ENCODE measurements at regions not wholly inside any gene's neighbourhood (a gene's known extent, or its start where the extent isn't known, plus 50 kb on each side); places are given as distances from the start of the nearest gene placed in this dataset.

GRCh38 chr21:33980276-33980916, 64.8 kb upstream of the ATP5PO start:
- no peak overlapping the region for H3K4me3 ChIP-seq (ENCODE audit: low read length)
- H3K4me1 ChIP-seq (ENCODE audit: control insufficient read depth, insufficient read depth, low read length), result peaks cover 6% of the 10 kb centered on the region; the same call in 1 of the 2 replicates
- H3K36me3 ChIP-seq (ENCODE audit: control insufficient read depth, insufficient read depth, low read length), result no peaks in the 10 kb centered on the region
- H3K27ac ChIP-seq (ENCODE audit: low read length), result no peak overlapping the region
- H3K9me3 ChIP-seq (ENCODE audit: control insufficient read depth, insufficient read depth, low read length), result no peaks in the 10 kb centered on the region
- no peak for DNase-seq (ENCODE audit: low read depth, low spot score)
- no peaks in the 10 kb centered on the region for H3K27me3 ChIP-seq (ENCODE audit: control insufficient read depth, insufficient read depth, low read length)
- no CpG with 5 or more reads among the region's 6 CpGs for WGBS (ENCODE audit: insufficient coverage, insufficient read length)

GRCh38 chr21:33978585-33978984, 63.0 kb upstream of the ATP5PO start:
- WGBS (ENCODE audit: insufficient coverage, insufficient read length), result no CpG with 5 or more reads among the region's 4 CpGs
- no peak overlapping the region for H3K4me3 ChIP-seq (ENCODE audit: low read length)

DNA sequence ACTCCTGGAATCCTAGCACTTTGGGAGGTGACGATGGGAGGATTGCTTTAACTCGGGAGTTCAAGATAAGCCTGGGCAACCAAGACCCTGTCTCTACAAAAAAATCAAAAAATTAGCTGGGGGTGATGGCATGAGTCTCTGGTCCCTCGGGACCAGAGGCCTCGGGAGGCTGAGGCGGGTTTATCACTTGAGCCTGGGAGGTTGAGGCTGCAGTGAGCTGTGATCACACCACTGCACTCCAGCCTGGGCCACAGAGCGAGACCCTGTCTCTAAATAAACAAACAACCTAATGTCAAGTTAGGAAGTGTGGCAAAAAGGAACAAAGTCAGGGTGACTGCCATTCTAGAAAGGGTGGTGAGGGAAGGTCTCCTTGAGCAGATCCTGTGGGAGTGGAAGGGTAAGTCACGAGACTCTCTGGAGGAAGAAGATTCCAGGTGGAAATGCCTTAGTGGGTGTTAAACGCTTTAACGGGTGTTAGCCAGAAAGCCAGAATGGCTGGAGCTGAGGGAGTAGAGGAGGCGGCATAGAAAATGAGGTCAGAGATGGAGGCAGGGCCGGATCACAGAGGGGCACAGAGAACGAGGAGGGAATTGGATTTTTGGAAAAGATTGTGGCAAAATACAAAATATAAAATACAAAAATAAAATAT, 62.2 kb upstream of the ATP5PO start:
- Histone ChIP-seq H3K4me3 (ENCODE audit: low read length) (no peak overlapping the region), H3K4me1 (ENCODE audit: control insufficient read depth, insufficient read depth, low read length) (peaks cover 6% of the 10 kb centered on the region; the same call in 1 of the 2 replicates), H3K36me3 (ENCODE audit: control insufficient read depth, insufficient read depth, low read length) (no peaks in the 10 kb centered on the region), H3K27me3 (ENCODE audit: control insufficient read depth, insufficient read depth, low read length) (no peaks in the 10 kb centered on the region), H3K27ac (ENCODE audit: low read length) (no peak overlapping the region), H3K9me3 (ENCODE audit: control insufficient read depth, insufficient read depth, low read length) (no peaks in the 10 kb centered on the region)
- DNase-seq (ENCODE audit: low read depth, low spot score), result no peak
- no CpG with 5 or more reads among the region's 12 CpGs for WGBS (ENCODE audit: insufficient coverage, insufficient read length)

More at GRCh38 chr21:33978585-33978984, 63.0 kb upstream of the ATP5PO start:
- DNase-seq (ENCODE audit: low read depth, low spot score), result no peak
- Histone ChIP-seq H3K27ac (ENCODE audit: low read length) (no peak overlapping the region), H3K36me3 (ENCODE audit: control insufficient read depth, insufficient read depth, low read length) (no peaks in the 10 kb centered on the region), H3K4me1 (ENCODE audit: control insufficient read depth, insufficient read depth, low read length) (peaks cover 6% of the 10 kb centered on the region; the same call in 1 of the 2 replicates), H3K9me3 (ENCODE audit: control insufficient read depth, insufficient read depth, low read length) (no peaks in the 10 kb centered on the region), H3K27me3 (ENCODE audit: control insufficient read depth, insufficient read depth, low read length) (no peaks in the 10 kb centered on the region)

DNA sequence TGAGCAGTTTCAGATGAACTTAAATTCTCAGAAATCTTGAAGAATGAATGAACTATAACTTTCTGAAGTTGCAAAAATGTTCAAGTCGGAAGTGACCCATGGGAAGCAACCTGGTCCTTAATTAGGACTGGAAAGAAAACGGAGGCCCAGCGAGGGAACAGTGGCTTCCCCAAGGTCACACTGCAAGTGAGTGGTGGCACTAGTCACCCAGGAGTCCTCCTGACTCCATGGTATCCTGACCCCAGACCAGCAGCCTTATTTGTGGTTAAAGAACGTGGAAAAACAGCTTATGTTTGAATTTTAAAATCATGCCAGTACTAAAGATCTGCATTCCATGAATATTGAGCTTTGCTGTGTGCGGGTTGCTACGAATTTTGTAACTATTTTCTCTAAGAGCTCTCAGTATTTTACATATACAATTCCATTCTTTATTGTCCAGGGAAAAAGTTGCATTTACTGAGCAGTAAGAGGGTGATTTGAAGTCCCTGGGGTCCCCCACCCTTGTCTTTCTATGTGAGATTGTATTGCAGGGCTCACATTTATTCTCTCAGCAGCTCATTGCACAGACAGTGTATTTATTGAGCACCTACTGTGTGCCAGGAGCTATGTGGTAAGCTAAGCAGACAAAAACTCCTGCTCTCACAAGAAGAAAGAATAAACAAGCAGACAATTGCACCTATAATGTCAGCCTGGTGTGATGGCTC, 61.6 kb upstream of the ATP5PO start:
- Histone ChIP-seq H3K36me3 (ENCODE audit: control insufficient read depth, insufficient read depth, low read length) (no peaks in the 10 kb centered on the region), H3K27ac (ENCODE audit: low read length) (no peak overlapping the region), H3K27me3 (ENCODE audit: control insufficient read depth, insufficient read depth, low read length) (no peaks in the 10 kb centered on the region), H3K4me1 (ENCODE audit: control insufficient read depth, insufficient read depth, low read length) (peaks cover 7% of the 10 kb centered on the region; the same call in 1 of the 2 replicates), H3K9me3 (ENCODE audit: control insufficient read depth, insufficient read depth, low read length) (no peaks in the 10 kb centered on the region), H3K4me3 (ENCODE audit: low read length) (no peak overlapping the region)
- no CpG with 5 or more reads among the region's 6 CpGs for WGBS (ENCODE audit: insufficient coverage, insufficient read length)
- DNase-seq (ENCODE audit: low read depth, low spot score), result no peak

- no CpG with 5 or more reads among the region's 14 CpGs for WGBS (ENCODE audit: insufficient coverage, insufficient read length)
- H3K4me3 ChIP-seq (ENCODE audit: low read length), result no peak overlapping the region
Measured at GRCh38 chr21:33976082-33977016, 60.7 kb upstream of the ATP5PO start.

DNA sequence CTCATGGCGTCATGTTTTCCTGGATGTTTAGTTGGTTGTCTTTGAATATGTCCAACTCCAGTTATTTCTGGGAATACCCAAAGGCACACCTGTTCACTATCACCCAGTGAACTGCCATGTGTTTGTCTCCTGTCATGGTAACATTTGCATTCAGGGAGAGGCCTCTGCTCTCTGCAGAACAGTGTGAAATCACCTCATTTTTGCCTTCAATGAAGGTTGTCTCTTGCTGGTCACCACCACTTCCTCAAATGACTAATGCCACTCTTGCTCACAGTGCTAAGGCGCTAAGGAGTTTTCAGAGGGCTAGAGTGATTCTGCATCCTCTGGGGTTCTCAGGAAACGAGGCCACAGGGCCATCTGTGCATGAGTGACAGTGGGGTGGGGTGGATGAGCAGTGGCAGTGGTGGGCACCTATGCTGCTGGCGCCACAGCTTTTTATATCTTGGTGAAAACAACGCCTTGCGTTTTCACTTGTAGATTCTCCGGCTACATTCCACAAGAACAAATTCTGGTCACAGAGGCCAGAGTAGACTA, 60.0 kb upstream of the ATP5PO start:
- H3K27me3 ChIP-seq (ENCODE audit: control insufficient read depth, insufficient read depth, low read length), result no peaks in the 10 kb centered on the region
- no peak overlapping the region for H3K27ac ChIP-seq (ENCODE audit: low read length)
- no peak for DNase-seq (ENCODE audit: low read depth, low spot score)
- no CpG with 5 or more reads among the region's 7 CpGs for WGBS (ENCODE audit: insufficient coverage, insufficient read length)
- peaks cover 12% of the 10 kb centered on the region; the same call in 1 of the 2 replicates for H3K4me1 ChIP-seq (ENCODE audit: control insufficient read depth, insufficient read depth, low read length)
- no peak overlapping the region for H3K4me3 ChIP-seq (ENCODE audit: low read length)
- H3K9me3 ChIP-seq (ENCODE audit: control insufficient read depth, insufficient read depth, low read length), result no peaks in the 10 kb centered on the region
- H3K36me3 ChIP-seq (ENCODE audit: control insufficient read depth, insufficient read depth, low read length), result no peaks in the 10 kb centered on the region

More at GRCh38 chr21:33976082-33977016, 60.7 kb upstream of the ATP5PO start:
- Histone ChIP-seq H3K27me3 (ENCODE audit: control insufficient read depth, insufficient read depth, low read length) (no peaks in the 10 kb centered on the region), H3K36me3 (ENCODE audit: control insufficient read depth, insufficient read depth, low read length) (no peaks in the 10 kb centered on the region), H3K27ac (ENCODE audit: low read length) (no peak overlapping the region), H3K9me3 (ENCODE audit: control insufficient read depth, insufficient read depth, low read length) (no peaks in the 10 kb centered on the region), H3K4me1 (ENCODE audit: control insufficient read depth, insufficient read depth, low read length) (peaks cover 10% of the 10 kb centered on the region; the same call in 1 of the 2 replicates)
- no peak for DNase-seq (ENCODE audit: low read depth, low spot score)

GRCh38 chr21:33974513-33975468, 59.2 kb upstream of the ATP5PO start:
- 95% methylated on average over 1 of the region's 9 CpGs for WGBS (ENCODE audit: insufficient coverage, insufficient read length)
- H3K27me3 ChIP-seq (ENCODE audit: control insufficient read depth, insufficient read depth, low read length), result no peaks in the 10 kb centered on the region
- peaks cover 12% of the 10 kb centered on the region; the same call in 1 of the 2 replicates for H3K4me1 ChIP-seq (ENCODE audit: control insufficient read depth, insufficient read depth, low read length)
- no peak overlapping the region for H3K27ac ChIP-seq (ENCODE audit: low read length)
- H3K9me3 ChIP-seq (ENCODE audit: control insufficient read depth, insufficient read depth, low read length), result no peaks in the 10 kb centered on the region
- no peak overlapping the region for H3K4me3 ChIP-seq (ENCODE audit: low read length)
- no peak for DNase-seq (ENCODE audit: low read depth, low spot score)
- H3K36me3 ChIP-seq (ENCODE audit: control insufficient read depth, insufficient read depth, low read length), result no peaks in the 10 kb centered on the region

GRCh38 chr21:33973268-33973667, 57.7 kb upstream of the ATP5PO start:
- Histone ChIP-seq H3K4me3 (ENCODE audit: low read length) (no peak overlapping the region), H3K4me1 (ENCODE audit: control insufficient read depth, insufficient read depth, low read length) (peaks cover 12% of the 10 kb centered on the region; the same call in 1 of the 2 replicates), H3K9me3 (ENCODE audit: control insufficient read depth, insufficient read depth, low read length) (no peaks in the 10 kb centered on the region), H3K36me3 (ENCODE audit: control insufficient read depth, insufficient read depth, low read length) (no peaks in the 10 kb centered on the region), H3K27me3 (ENCODE audit: control insufficient read depth, insufficient read depth, low read length) (no peaks in the 10 kb centered on the region), H3K27ac (ENCODE audit: low read length) (no peak overlapping the region)
- no CpG with 5 or more reads among the region's 5 CpGs for WGBS (ENCODE audit: insufficient coverage, insufficient read length)
- no peak for DNase-seq (ENCODE audit: low read depth, low spot score)

DNA sequence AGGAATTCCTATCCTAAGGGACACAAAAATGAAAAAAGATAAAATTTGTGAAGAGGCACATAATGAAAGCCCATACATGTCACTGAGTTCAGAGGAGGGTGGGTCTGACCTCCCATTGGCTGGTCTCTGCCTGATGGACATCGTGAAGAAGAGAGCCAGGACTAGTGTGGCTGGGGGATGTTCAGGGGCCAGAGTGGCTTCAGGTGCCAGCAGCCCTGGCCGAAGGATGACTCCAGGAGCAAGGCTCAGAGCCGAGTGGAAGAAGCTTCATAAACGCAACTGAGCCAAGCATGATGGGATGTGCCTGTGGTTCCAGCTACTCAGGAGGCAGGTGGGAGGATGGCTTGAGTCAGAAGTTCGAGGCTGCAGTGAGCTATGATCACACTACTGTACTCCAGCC, 56.9 kb upstream of the ATP5PO start:
- Histone ChIP-seq H3K36me3 (ENCODE audit: control insufficient read depth, insufficient read depth, low read length) (no peaks in the 10 kb centered on the region), H3K9me3 (ENCODE audit: control insufficient read depth, insufficient read depth, low read length) (no peaks in the 10 kb centered on the region), H3K4me3 (ENCODE audit: low read length) (no peak overlapping the region), H3K4me1 (ENCODE audit: control insufficient read depth, insufficient read depth, low read length) (peaks cover 12% of the 10 kb centered on the region; the same call in 1 of the 2 replicates), H3K27ac (ENCODE audit: low read length) (no peak overlapping the region), H3K27me3 (ENCODE audit: control insufficient read depth, insufficient read depth, low read length) (no peaks in the 10 kb centered on the region)
- WGBS (ENCODE audit: insufficient coverage, insufficient read length), result no CpG with 5 or more reads among the region's 5 CpGs
- no peak for DNase-seq (ENCODE audit: low read depth, low spot score)
